NAMALWA (cell line): ENCODE measurements at regions not wholly inside any gene's neighbourhood (a gene's known extent, or its start where the extent isn't known, plus 50 kb on each side); places are given as distances from the start of the nearest gene placed in this dataset.
"Not testable (repeated sequence)": the region's sequence is repeated elsewhere in the genome, so short reads cannot be mapped to it uniquely, and the experiment has no call there.

Experiments used
- DNase-seq: peaks from one replicate; pipeline ENCODE4 v3.0.0-alpha.2; 2015; ENCODE audit warnings: low spot score

DNA sequence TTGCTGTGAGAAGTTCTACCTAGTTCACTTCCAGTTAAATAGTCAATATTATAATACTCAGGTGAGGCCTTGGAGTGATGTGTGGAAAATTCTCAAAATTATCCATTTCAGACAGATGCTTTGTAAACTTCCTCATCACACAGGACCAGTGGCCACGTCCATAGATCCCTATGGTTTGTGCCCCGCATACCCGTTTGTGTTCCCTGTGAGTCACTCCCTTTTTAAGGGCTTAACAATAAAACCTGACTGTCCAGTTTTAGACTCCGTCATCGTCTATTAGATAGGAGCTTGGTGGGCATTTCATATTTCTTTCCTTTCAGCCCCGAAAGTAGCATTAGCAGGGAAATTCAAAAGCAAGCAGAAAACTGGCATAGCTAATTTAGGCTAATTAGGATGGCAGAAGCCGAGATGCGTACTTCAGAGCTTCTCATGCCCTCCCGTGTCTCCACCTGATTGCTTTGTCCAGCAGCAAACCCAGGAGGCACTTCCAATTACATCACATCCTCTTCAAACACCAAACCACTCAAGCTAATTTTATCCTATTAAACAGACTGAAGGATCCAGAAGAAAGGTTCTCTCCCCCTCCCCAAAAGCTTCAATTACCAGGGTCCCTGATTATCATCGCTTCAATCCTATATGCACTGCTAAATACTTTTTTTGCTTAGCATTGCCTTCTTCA is 186.6 kb upstream of the OTX2 start:
- no peak for DNase-seq

DNA sequence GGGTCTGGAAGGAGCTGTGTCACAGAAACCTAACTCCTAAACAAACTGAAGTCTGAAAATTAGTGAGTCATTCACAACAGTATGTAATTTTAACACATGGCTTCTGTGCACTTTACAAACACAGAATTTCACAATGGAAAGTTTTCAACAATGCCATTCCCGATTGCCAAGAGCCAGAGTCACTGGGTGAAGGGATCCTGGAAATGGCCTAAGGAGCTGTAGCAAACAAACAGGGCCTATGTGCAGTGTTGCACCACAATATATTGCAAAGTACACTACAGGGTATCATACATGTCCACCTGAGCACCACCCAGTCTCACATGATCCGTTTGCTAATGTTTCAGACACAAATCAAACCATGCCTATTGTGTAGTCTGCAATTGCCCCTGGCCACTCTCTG is 184.7 kb upstream of the OTX2 start:
- no peak for DNase-seq

DNA sequence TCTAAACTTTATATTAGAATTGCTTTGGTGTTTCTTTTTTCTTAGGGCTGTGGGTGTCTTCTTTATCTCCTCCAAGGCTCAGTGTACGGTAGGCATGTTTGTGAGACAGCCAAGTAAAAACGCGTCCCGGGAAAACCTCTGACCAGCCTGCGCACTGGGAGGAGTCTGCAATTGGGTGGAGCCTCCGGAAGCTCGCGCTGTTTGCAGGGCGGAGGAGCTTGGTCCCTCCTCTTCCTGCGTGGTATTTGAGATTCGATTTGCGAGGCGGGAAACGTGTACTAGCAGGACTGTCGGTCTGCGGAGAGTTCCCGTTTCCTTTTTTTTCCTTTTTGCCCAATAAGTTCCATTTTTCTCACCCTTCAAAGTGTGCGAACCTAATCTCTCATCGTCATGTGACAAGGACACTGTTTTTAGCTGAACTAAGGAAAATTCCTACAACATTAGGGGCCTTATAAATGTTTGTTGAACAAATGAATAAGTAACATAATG is 182.1 kb upstream of the OTX2 start:
- DNase-seq = no peak

DNA sequence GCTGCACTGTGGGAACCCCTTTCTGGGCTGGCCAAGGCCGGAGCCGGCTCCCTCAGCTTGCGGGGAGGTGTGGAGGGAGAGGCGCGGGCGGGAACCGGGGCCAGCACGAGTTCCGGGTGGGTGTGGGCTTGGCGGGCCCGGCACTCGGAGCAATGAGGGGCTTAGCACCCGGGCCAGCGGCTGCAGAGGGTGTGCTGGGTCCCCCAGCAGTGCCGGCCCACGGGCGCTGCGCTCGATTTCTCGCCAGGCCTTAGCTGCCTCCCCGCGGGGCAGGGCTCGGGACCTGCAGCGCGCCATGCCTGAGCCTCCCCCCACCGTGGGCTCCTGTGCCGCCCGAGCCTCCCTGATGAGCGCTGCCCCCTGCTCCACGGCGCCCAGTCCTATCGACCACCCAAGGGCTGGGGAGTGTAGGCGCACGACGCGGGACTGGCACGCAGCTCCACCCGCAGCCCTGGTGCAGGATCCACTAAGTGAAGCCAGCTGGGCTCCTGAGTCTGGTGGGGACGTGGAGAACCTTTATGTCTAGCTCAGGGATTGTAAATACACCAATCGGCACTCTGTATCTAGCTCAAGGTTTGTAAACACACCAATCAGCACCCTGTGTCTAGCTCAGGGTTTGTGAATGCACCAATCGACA is 180.8 kb upstream of the OTX2 start:
- DNase-seq = not testable (repeated sequence)

DNA sequence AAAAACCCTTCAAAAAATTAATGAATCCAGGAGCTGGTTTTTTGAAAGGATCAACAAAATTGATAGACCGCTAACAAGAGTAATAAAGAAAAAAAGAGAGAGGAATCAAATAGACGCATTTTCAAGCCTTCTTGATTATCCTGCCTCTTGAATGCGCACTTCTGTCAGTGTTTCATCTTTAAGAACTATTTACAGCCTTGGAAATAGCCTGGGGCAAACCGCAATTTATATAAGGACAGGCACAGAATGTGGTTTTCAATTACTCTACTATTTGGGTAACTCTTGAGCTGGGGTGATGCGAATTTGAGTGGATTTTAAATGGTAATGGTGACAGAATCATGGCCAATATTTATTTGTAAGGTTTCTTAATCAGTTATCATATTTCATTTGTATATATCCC is 179.1 kb upstream of the OTX2 start:
- DNase-seq = no peak

DNA sequence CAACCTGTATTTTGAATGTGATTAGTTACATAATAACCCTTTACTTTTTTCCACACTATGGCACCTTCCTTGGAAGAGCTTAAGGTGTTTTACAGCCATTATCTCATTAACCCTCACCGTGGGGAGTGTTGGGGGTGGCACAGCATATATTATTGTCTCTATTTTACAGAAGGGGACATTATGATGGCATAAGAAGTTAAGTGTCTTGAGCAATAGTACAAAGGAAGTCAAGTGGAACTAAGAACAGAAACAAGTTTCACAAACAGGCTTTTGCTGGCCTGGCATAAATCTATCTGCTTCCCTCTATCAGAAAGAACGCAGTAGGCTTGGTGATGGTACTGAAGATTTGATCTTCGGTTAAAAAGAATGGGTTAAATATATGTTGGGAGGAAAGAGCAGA is 169.7 kb upstream of the OTX2 start:
- DNase-seq = no peak

DNA sequence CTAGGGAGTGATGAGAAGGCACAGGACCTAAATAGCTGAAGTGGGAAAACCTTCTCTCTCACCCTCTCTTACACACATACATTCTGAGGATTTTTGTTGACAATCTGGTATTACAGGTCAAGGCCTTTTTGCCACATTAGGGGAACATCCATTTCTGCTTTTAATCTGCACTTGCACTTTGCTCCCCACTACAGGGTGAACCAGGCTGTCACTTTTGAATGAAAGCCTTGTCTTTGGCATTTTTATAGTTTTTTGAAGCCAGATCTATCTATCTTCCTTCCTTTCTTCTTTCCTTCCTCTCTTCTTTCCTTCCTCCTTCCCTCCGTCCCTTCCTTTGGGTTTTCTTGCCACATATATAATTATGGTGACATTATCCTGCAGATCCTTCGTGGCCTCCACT is 165.9 kb upstream of the OTX2 start:
- no peak for DNase-seq

DNA sequence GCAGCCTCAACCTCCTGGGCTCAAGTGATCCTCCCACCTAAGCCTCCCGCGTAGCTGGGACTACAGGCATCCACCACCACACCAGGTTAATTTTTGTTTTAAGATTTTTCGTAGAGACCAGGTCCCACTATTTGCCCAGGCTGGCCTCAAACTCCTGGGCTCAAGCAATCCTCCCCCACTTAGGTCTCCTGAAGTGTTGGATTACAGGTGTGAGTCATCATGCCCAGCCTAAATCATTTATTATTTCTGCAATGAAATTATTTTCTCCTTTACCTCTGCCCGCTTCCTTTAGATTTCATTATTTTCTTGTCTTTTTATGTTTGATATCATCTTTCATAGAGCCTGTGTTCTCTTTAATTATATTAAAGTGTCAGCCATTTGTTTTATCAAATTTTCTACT is 165.2 kb upstream of the OTX2 start:
- DNase-seq = no peak

DNA sequence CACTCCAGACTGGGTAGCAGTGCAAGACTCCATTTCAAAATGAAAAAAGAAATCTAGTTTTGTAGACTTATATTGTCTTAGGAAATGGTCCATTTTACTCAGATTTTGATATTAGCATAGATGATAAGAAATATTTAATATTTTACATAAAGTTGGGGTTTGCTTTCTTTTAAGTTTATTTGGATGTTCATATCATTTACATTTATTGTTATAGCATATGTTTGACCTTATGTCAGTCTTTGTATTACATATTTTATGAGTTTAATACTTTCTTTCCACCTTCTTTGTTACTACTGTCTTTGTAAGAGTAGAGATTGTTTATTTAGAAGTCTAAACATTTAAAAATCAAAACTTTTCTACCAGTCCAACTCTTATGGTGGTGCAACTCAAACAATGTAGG is 162.7 kb upstream of the OTX2 start:
- DNase-seq = no peak

DNA sequence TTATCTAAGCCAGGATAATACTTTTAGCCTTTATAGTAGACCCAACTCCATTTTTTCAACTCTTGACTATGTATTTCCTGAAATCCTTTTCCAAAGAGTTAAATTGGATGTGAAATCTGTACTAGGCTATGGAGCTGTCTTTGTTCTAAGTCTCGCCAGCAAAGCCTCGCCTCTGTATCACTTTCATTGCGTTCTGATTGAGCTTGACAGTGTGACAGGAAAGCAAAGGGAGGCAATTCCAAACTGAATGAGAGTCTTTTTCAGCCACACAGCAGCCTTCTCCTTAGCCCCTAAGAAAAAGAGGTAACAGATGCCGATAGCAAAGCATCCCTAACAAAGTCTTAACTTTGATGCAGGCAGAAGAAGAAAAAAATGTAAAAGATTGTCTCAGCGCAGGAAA is 154.6 kb upstream of the OTX2 start:
- DNase-seq = no peak

DNA sequence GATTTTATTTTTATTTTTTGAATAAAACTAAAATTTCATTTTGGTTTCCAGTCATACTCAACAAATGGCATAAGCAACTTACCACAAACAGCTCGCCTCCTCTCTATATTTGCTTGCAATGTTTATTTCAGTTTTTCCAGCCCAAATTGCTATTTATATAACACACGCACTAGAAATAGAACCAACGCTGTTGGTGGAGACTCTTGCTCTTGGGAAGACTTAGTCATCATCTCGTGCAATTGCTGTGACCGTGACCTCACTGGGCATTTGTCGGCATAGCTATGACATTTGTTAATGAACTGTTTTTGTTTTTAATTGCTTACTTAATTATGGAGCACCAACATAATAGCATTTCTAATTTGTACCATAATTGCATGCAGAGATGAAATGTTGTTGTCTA is 153.1 kb upstream of the OTX2 start:
- DNase-seq = no peak

DNA sequence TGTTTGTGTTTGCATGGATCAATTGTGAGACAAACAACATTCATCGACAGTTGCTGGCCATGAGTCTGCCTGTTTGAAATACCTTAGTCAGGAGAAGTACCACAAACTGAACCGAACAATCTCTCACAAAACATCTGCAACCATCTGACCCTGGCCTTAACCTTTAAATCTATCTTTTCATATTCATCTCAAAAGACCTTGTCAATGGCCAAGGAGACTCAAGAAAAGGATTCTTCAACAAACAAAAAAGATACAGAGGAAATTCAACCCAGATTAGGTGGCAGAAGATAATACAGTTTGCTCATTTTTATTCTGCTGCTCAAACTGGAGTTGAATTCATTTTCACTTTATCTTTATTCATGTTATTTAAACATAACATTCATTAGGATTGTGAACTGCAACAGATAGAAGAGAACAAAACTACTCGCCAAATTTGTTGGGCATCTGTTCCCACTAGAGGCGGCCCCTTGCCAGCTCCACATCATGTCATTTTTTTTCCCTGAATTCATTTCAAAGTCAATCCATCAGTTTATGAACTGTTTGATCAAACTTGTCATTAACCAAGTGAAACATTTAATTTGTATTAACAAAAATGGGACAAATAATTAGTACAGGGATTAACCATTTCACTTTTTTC is 152.3 kb upstream of the OTX2 start:
- no peak for DNase-seq

DNA sequence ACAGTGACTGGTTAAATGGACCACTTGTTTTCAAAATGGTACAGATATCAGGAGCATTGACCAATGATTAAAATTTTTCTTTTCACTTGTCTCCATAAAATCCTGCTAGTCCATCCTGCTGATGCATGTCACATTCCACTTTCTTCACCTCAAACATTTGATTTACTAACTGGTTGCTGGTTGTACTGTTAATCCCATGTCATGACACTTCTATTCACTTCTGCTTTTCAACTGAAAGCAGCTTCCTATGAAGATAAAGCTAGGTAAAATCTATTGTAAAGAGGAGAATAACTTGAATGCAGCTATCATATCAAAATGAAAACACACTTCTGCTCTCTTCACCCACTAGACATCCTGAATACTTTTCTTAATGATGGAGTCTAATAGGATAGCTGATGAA is 149.6 kb upstream of the OTX2 start:
- no peak for DNase-seq

DNA sequence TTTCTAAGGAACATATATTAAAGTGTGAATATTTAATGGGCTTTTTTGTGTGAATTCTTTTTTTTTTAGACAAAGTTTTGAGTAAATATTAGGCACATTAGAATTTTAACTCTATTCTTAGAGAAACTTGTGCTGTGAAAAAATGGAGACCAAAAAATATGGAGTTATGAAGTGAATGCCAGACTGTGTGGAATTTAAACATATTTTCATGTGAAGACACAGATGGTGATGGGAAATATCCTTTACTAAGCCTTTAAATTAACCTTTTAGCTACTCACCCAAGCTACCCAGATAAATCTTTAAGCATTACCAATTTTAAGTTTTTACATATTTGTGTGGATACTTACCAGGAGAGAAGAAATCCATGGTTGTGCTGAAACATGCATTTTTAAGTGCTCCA is 148.8 kb upstream of the OTX2 start:
- DNase-seq = no peak

DNA sequence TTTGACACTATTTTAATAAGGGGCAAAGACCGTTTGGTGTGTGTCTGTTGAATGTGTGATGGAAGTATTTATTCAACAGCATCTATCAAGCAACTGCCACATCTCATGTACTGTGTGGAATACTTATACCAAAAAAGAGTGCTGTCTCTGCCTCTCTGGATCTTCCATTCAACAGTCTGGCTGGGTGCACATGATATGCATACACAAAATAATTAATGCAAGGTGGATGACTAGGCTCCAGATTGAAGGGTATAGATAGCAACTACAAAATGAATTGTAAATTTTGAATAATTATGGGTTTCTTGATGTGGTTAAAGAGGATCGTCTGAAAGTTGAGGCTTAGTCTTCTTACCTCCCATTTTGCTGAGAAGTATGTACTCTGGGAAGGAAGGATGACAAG is 145.9 kb upstream of the OTX2 start:
- no peak for DNase-seq

DNA sequence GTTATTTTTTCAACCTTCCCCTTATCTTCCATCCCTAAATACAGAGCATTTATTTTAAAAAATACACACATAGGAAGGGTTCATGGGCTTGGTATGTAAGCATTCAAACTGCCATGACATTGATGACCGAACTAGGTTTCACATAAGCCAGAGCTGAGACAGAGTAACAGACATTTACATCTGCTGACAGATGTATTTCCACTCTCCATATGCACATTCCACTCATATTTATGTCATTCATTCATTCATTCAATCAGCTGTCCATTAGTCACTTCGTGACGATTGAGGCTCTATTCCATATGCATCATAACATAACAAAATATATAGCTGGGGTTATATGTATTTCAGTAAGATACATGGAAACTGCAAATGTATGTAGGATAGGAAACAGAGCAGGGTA is 145.5 kb upstream of the OTX2 start:
- DNase-seq = no peak

DNA sequence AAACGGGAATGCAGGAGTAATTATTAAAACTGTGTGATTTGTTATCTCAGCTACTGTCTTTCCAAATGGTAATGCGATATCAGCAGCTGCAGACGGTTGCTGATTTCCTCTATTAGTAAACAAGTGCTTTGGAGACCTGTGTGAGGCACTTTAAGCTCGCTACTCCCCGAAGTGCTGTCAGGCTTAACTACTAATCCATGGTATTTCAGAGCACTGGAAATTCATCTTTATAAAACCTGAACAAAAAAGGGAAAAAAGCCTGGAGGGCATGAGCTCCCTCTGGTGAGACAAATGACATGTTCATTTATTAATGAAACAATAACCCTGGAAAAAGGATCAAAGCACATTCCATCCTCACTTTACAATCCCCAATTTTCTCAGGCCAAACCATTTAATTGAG is 143.6 kb upstream of the OTX2 start:
- DNase-seq = no peak

DNA sequence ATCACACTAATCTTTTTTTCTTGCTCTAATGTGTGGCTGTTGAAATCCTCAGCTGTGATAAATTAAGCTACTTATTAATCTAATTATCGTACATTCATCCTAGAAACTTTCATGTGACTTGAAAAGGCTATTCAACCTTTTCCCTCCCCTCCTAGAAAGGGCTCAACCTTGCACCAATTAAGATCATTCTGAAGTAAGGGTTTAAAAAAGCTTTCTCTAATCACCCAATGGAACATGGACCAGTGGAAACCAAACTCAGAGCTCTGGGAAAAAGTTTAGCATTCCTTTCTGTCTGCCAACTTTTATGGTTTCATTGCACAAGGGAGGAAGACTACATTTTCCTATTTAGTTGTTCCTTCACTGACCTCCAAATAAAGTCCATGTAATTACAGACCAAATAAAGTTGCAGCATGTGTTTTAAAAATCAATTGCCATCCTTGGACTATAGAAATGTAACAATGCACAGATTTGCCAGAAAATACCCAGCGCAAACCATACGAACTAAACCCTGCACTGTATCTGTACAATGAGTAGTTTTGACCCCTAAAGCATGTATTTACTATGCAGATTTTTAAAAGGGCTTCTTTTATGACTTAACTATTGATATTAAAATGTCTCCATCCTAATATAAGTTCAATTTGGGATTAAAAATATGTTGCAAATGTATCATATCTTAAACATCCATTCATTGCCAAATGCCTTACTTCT is 142.6 kb upstream of the OTX2 start:
- DNase-seq = no peak

DNA sequence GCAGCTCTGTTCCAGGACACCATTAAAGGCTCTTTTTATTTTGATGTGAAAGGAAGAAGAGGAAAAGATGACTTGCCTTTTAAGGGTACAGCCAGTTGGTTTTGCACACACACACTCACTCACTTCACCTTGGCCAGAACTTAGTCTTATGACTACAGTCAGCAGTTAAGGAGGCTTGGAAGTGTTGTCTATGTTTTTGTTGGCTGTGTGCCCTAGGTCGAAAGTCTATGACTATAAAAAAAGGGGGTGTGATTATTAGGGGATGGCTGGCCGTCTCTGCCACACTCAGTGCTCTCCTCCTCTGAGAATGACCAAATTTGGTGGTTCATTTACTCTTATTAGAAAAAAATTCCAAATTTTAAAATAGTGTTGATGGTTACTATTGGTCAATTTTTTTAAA is 139.5 kb upstream of the OTX2 start:
- no peak for DNase-seq

DNA sequence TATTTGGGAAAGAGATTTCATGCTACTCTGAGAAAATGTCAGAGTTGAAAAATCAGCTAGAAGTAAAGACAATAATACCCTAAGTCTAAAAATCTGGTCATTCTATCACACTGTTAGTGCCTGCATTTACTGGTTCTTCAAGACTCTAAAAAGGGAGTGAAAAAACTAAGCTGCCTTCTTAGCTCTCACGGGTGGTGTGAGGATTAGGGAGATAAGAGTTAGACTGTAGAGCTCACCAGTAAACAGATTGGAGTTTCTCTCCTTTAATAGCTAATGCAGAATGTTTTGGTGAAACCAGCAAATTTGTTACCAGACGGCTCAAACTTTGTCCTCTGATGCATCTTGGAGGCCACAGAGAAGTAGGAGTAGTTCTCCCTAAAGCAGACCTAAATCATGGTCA is 135.0 kb upstream of the OTX2 start:
- no peak for DNase-seq

DNA sequence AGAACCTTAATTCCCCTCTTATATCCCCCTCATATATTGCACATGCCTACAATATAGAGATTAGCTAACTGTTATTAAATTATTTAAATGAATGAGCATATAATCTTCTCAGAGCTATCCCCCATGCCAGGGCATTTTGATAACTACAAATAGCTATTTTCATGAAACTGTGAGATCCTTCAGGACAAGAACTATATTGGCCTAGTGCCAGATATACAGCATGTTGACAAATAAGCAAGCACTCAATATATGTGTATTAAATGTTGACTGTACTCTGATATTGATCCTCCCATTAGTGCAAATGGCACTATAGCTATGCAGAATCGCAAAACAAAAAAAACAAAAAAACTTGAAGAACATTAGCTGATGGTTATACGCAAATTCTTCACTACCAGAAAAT is 134.1 kb upstream of the OTX2 start:
- no peak for DNase-seq

DNA sequence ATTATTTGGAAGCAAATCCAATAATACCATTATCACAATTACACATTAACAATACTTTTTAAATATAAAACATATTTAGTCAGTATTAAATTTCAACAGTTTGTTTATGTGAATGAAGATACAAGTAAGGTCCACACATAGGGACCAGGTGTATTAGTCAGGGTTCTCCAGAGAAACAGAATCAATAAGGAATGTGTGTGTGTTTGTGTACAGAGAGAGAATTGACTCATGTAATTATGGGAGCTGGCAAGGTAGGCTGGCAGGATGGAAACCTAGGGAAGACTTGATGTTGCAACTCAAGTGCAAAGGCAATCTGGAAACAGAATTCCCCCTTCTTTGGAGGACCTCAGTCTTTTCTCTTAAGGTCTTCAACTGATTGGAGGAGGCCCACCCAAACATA is 123.2 kb upstream of the OTX2 start:
- DNase-seq = no peak
